Uterus (tissue), 3 donors: ENCODE measurements at regions not wholly inside any gene's neighbourhood (a gene's known extent, or its start where the extent isn't known, plus 50 kb on each side); places are given as distances from the start of the nearest gene placed in this dataset.

ENCODE experiments used
- DNase-seq, 2 donors: peaks; one replicate each; pipeline ENCODE4 v3.0.0-alpha.2; 2019 to 2020
- H3K27ac ChIP-seq, 2 donors: fragments of 200-600 bp; sonication (generic); 1 replicate in 1 of 2; 2 replicates in 1 of 2; pipeline ENCODE4 v1.5.1; 2016 to 2018
- H3K27me3 ChIP-seq, 2 donors: fragments of 200-600 bp; sonication (generic); one replicate each; pipeline ENCODE4 v1.5.1; 2018 to 2019; ENCODE audit warnings: control low read depth in 1 of 2
- H3K36me3 ChIP-seq, 2 donors: fragments of 200-600 bp; sonication (generic); one replicate each; pipeline ENCODE4 v1.5.1; 2019; ENCODE audit warnings: control low read depth in 1 of 2
- H3K4me1 ChIP-seq, 2 donors: fragments of 200-600 bp; sonication (generic); one replicate each; pipeline ENCODE4 v1.5.1; 2018 to 2019; ENCODE audit warnings: control low read depth in 1 of 2
- H3K4me3 ChIP-seq, 2 donors: fragments of 200-600 bp; sonication (generic); 1 replicate in 1 of 2; 2 replicates in 1 of 2; pipeline ENCODE4 v1.5.1; 2018 to 2019; ENCODE audit warnings: mild to moderate bottlenecking in 1 of 2
- H3K9me3 ChIP-seq, 2 donors: fragments of 200-600 bp; sonication (generic); one replicate each; pipeline ENCODE4 v1.5.1; 2019; ENCODE audit warnings: control low read depth in 1 of 2
- CTCF ChIP-seq, 4 experiments: fragments of 200-600 bp in 2 of 4; fragments of 450-650 bp in 2 of 4; sonication (generic) in 2 of 4; IDR thresholded peaks; one replicate each; pipeline ENCODE4 v1.5.1; 2016 to 2019; ENCODE audit warnings: antibody characterized with exemption in 4 of 4, mild to moderate bottlenecking in 2 of 4, moderate library complexity in 1 of 4
- POLR2A ChIP-seq, 2 donors: fragments of 450-650 bp; IDR thresholded peaks; one replicate each; pipeline ENCODE4 v1.6.1; 2016; ENCODE audit warnings: antibody characterized with exemption in 2 of 2, mild to moderate bottlenecking in 1 of 2, moderate library complexity in 1 of 2
- intact Hi-C: fragments of 100-400 bp; cut with DNase I; formaldehyde crosslinking; loops from one replicate; pipeline ENCODE4 v1.15.1; 2023; ENCODE audit warnings: low total_unique reads
- donor health status: DM: yes; HTN: yes; CAD: no.

DNA sequence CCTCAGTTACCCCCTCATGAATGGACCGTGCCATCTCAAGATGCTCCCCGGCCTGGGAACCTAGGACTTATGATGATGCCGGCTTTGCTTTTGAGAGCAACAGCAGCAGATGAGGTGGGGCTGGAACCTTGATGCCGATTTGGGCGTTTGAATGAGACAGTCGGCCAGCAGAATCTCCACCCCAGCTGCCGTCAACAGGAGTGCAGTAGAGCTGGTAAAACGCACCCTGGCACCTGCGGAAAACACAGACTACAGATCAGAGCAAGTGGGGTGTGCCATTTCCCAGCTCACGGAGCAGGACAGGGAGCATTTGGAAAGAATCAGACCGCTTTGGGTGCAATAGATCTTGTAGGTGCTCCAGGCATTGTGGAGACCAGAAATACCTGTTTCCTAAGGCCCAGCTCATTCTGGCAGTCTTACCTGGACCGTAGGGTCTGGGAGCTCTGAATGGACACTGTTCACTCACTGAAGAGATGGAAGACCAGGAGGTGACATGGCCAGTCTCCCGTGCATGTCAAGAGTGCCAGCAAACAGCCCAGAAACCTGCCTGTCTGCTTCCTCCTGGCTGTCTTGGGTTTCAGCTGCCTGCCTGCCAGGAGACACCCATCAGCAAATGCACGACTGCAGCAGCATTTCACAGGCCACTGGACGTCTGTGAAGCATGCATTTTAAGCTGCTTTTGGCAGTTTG is 317.7 kb upstream of the IRX4 start:
- H3K27me3 ChIP-seq = peaks cover 0 to 5% of the 10 kb centered on the region in 2 donors
- TF ChIP-seq CTCF (IDR thresholded peaks at IDR 0.05) (no peak), POLR2A (IDR thresholded peaks at IDR 0.05) (no peak)
- intact Hi-C loops = no loop called here

GRCh38 chr5:2199697-2200096 is 317.0 kb upstream of the IRX4 start:
- DNase-seq = no peak
- no peak overlapping the region for H3K27ac ChIP-seq

More for the DNA sequence above, 317.7 kb upstream of the IRX4 start:
- Histone ChIP-seq H3K36me3 (no peaks in the 10 kb centered on the region), H3K9me3 (no peaks in the 10 kb centered on the region), H3K27ac (no peak overlapping the region), H3K4me1 (no peaks in the 10 kb centered on the region), H3K4me3 (no peak overlapping the region)
- DNase-seq = no peak

DNA sequence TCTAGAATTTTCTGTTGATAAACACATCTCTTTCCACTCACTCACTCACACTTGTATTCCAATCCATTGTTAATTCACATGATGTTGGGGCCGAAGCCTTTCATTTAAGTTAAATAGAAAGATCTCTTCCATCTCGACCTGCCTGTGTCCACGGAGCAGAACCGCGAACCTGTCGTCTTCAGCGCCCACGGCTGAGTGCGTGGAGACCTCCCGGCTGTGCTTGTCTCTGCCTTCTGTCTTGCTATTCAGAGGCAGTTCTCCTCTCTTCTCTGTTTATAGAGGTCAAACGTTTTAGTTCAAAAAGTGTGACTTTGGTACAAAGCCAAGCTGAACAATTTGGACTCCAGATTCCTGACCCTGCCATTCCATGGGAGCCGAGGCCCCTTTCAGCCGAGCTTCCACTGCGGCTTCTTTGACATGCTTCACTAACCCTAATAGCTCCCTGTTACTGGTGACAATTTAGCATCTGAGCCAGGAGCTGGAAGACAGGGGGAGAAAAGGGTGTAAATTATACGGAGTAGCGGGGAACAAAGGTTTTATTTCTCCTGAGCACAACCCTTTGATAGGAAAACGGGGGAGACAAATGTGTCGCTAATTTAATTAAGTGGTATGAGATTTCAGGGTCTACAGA is 314.4 kb upstream of the IRX4 start:
- intact Hi-C loops = no loop called here
- peaks cover 0 to 5% of the 10 kb centered on the region in 2 donors for H3K27me3 ChIP-seq
- no peak for TF ChIP-seq CTCF (IDR thresholded peaks at IDR 0.05)
- no peak for TF ChIP-seq POLR2A (IDR thresholded peaks at IDR 0.05)
- H3K27ac ChIP-seq = no peak overlapping the region
- H3K36me3 ChIP-seq = no peaks in the 10 kb centered on the region
- H3K4me1 ChIP-seq = no peaks in the 10 kb centered on the region
- H3K4me3 ChIP-seq = no peak overlapping the region
- H3K9me3 ChIP-seq = no peaks in the 10 kb centered on the region
- DNase-seq = no peak

More at GRCh38 chr5:2199697-2200096, 317.0 kb upstream of the IRX4 start:
- TF ChIP-seq CTCF (IDR thresholded peaks at IDR 0.05) (no peak), POLR2A (IDR thresholded peaks at IDR 0.05) (no peak)
- no peaks in the 10 kb centered on the region for H3K9me3 ChIP-seq
- H3K4me1 ChIP-seq = no peaks in the 10 kb centered on the region
- H3K4me3 ChIP-seq = no peak overlapping the region
- peaks cover 0 to 5% of the 10 kb centered on the region in 2 donors for H3K27me3 ChIP-seq
- intact Hi-C loops = no loop called here
- H3K36me3 ChIP-seq = no peaks in the 10 kb centered on the region

DNA sequence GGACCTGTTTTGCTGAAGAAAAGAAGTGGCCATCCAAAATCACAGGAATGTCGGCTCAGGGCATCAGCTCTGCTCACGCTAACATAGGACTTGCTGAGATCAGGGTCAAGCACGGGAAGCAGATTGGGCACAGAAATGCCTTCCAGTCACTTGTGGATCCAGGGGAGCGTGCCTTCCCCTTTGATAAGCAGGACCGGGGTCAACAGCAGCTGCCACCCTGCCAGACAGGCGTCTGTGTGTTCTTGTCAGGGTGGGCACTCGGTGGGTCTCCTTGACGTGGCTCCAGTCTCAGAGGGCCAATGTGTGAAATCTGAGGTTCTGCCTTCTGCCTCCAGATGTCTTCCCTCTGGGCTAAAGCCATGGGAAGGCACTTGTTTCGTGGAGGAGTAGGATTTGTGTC is 313.7 kb upstream of the IRX4 start:
- H3K9me3 ChIP-seq = no peaks in the 10 kb centered on the region
- no peak overlapping the region for H3K27ac ChIP-seq
- TF ChIP-seq CTCF (IDR thresholded peaks at IDR 0.05) (no peak), POLR2A (IDR thresholded peaks at IDR 0.05) (no peak)
- H3K4me1 ChIP-seq = no peaks in the 10 kb centered on the region
- peaks cover 0 to 5% of the 10 kb centered on the region in 2 donors for H3K27me3 ChIP-seq
- DNase-seq = no peak
- H3K4me3 ChIP-seq = no peak overlapping the region
- H3K36me3 ChIP-seq = no peaks in the 10 kb centered on the region
- intact Hi-C loops = no loop called here

GRCh38 chr5:2194949-2195348 is 312.2 kb upstream of the IRX4 start:
- no peak overlapping the region for H3K4me3 ChIP-seq
- H3K4me1 ChIP-seq = no peaks in the 10 kb centered on the region
- intact Hi-C loops = no loop called here
- no peak for DNase-seq
- H3K27me3 ChIP-seq = peaks cover 0 to 5% of the 10 kb centered on the region in 2 donors
- no peaks in the 10 kb centered on the region for H3K36me3 ChIP-seq
- no peaks in the 10 kb centered on the region for H3K9me3 ChIP-seq
- TF ChIP-seq POLR2A (IDR thresholded peaks at IDR 0.05) (no peak), CTCF (IDR thresholded peaks at IDR 0.05) (no peak)
- no peak overlapping the region for H3K27ac ChIP-seq
